HCT116 (cell line): ENCODE measurements at regions not wholly inside any gene's neighbourhood (a gene's known extent, or its start where the extent isn't known, plus 50 kb on each side); places are given as distances from the start of the nearest gene placed in this dataset.

Experiments used
- ATAC-seq: fragments of 200-7000 bp; cut with Tn5 transposase; 2 replicates; pipeline ENCODE4 v1.9.1; 2020; ENCODE audit warnings: mild to moderate bottlenecking, moderate library complexity
- BruUV-seq: library from RNA; stranded (reverse); fragments of 400-500 nt; replicated peaks from 2 replicates; lab custom pipeline; 2021; lab: Mats Ljungman, UMichigan
- CTCF ChIA-PET: fragments of 300-600 bp; sonication (Branson Sonifier 250); formaldehyde crosslinking; loops from one replicate; lab custom pipeline; 2021; ENCODE audit warnings: antibody characterized with exemption; lab: Charles Lee
- POLR2A ChIA-PET: fragments of 300-600, 350-600 bp; sonication (Branson Sonifier 250); formaldehyde crosslinking; loops from one replicate; lab custom pipeline; 2021; ENCODE audit warnings: antibody characterized with exemption; lab: Charles Lee
- RAD21 ChIA-PET, 2 experiments: fragments of 300-600 bp; sonication (Branson Sonifier 250); formaldehyde crosslinking; loops; one replicate each; lab custom pipeline; 2023; ENCODE audit warnings: low total read pairs in 2 of 2; ENCODE audit not compliant: uncharacterized antibody in 2 of 2, unreplicated experiment in 2 of 2, low non-redundant PET in 1 of 2; lab: Charles Lee
- DNase-seq: peaks from one replicate; pipeline ENCODE4 v3.0.0-alpha.2; 2010; ENCODE audit warnings: low read depth, low spot score
- H2AFZ ChIP-seq: fragments of 200-600 bp; shearing (Covaris generic), sonication (generic); 2 replicates; pipeline ENCODE4 v1.6.1; 2017; ENCODE audit warnings: low read depth, mixed run types, mixed read lengths, antibody characterized with exemption, low read length; ENCODE audit not compliant: poor library complexity, severe bottlenecking
- H3K27ac ChIP-seq: 2 replicates; pipeline ENCODE4 v1.5.1; 2012; ENCODE audit warnings: low read depth, low read length
- H3K27me3 ChIP-seq: fragments of 200-600 bp; sonication (generic); 2 replicates; pipeline ENCODE4 v1.6.1; 2016; ENCODE audit warnings: mixed run types, low read length, mixed read lengths; ENCODE audit not compliant: insufficient read depth
- H3K36me3 ChIP-seq, 2 experiments: fragments of 200-500 bp in 1 of 2; fragments of 200-600 bp in 1 of 2; sonication (Bioruptor generic) in 1 of 2; sonication (generic) in 1 of 2; 2 replicates each; pipeline versions ENCODE4 v1.5.1 to v1.6.1; 2014 to 2016; ENCODE audit warnings: low read length in 2 of 2, inconsistent platforms in 1 of 2, mixed read lengths in 1 of 2, mixed run types in 1 of 2; ENCODE audit not compliant: insufficient read depth in 2 of 2, control insufficient read depth in 1 of 2
- H3K4me1 ChIP-seq, 2 experiments: fragments of 200-600 bp in 1 of 2; sonication (generic) in 1 of 2; 2 replicates each; pipeline versions ENCODE4 v1.5.1 to v1.6.1; 2012 to 2017; ENCODE audit warnings: low read length in 2 of 2, inconsistent platforms in 1 of 2, mild to moderate bottlenecking in 1 of 2, mixed read lengths in 1 of 2, mixed run types in 1 of 2, moderate library complexity in 1 of 2; ENCODE audit not compliant: insufficient read depth in 2 of 2, control insufficient read depth in 1 of 2
- H3K4me2 ChIP-seq: fragments of 200-600 bp; sonication (generic); 2 replicates; pipeline ENCODE4 v1.6.1; 2017; ENCODE audit warnings: mixed run types, low read length, mixed read lengths
- H3K4me3 ChIP-seq, 2 experiments: fragments of 200-600 bp in 1 of 2; sonication (generic) in 1 of 2; replicated peaks in 1 of 2; 2 replicates each; pipeline ENCODE4 v1.5.1; 2011 to 2016; ENCODE audit warnings: low read length in 2 of 2, control low read depth in 1 of 2, low read depth in 1 of 2, mild to moderate bottlenecking in 1 of 2, mixed read lengths in 1 of 2, mixed run types in 1 of 2
- H3K79me2 ChIP-seq: fragments of 200-600 bp; sonication (generic); 2 replicates; pipeline ENCODE4 v1.6.1; 2017; ENCODE audit warnings: mild to moderate bottlenecking, mixed run types, low read length, moderate library complexity, mixed read lengths; ENCODE audit not compliant: insufficient read depth
- H3K9ac ChIP-seq: fragments of 200-600 bp; sonication (generic); 2 replicates; pipeline ENCODE4 v1.6.1; 2016; ENCODE audit warnings: low read length, mixed read lengths
- H3K9me2 ChIP-seq: fragments of 200-600 bp; sonication (generic), shearing (Covaris generic); 2 replicates; pipeline ENCODE4 v1.6.1; 2017; ENCODE audit warnings: mixed run types, mild to moderate bottlenecking, moderate library complexity; ENCODE audit not compliant: insufficient read depth
- H3K9me3 ChIP-seq, 2 experiments: fragments of 200-500 bp in 1 of 2; fragments of 200-600 bp in 1 of 2; sonication (Bioruptor generic) in 1 of 2; sonication (generic) in 1 of 2; 2 replicates each; pipeline ENCODE4 v1.6.1; 2014 to 2017; ENCODE audit warnings: low read length in 2 of 2, mixed read lengths in 2 of 2, inconsistent platforms in 1 of 2, low read depth in 1 of 2, mild to moderate bottlenecking in 1 of 2, mixed run types in 1 of 2, moderate library complexity in 1 of 2; ENCODE audit not compliant: control insufficient read depth in 1 of 2, insufficient read depth in 1 of 2
- H4K20me1 ChIP-seq: fragments of 200-600 bp; sonication (generic), shearing (Covaris generic); 2 replicates; pipeline ENCODE4 v1.6.1; 2017; ENCODE audit warnings: mixed run types, mild to moderate bottlenecking, moderate library complexity; ENCODE audit not compliant: insufficient read depth
- ATF3 ChIP-seq: IDR thresholded peaks from 2 replicates; pipeline ENCODE4 v1.6.1; 2012
- CBX3 ChIP-seq: IDR thresholded peaks from 2 replicates; pipeline ENCODE4 v1.6.1; 2012; ENCODE audit warnings: low read depth
- CEBPB ChIP-seq: IDR thresholded peaks from 2 replicates; pipeline ENCODE4 v1.6.1; 2012; ENCODE audit warnings: low read depth
- EZH2 ChIP-seq: fragments of 200-600 bp; sonication (generic); IDR thresholded peaks from 2 replicates; pipeline ENCODE4 v1.6.1; 2017; ENCODE audit warnings: antibody characterized with exemption, mixed run types
- EZH2phosphoT487 ChIP-seq: fragments of 200-600 bp; IDR thresholded peaks from 2 replicates; pipeline ENCODE4 v1.6.1; 2018; ENCODE audit warnings: antibody characterized with exemption, borderline replicate concordance
- MAX ChIP-seq: IDR thresholded peaks from 2 replicates; pipeline ENCODE4 v1.6.1; 2012
- POLR2AphosphoS5 ChIP-seq: IDR thresholded peaks from 2 replicates; pipeline ENCODE4 v1.6.1; 2011; ENCODE audit warnings: mild to moderate bottlenecking, low read depth, low read length, moderate library complexity
- SIN3A ChIP-seq: IDR thresholded peaks from 2 replicates; pipeline ENCODE4 v1.6.1; 2012; ENCODE audit warnings: low read depth
- SRF ChIP-seq: IDR thresholded peaks from 2 replicates; pipeline ENCODE4 v1.6.1; 2012; ENCODE audit warnings: low read depth
- TCF7L2 ChIP-seq: IDR thresholded peaks from 2 replicates; pipeline ENCODE4 v1.7.0; 2011; ENCODE audit warnings: borderline replicate concordance, inconsistent platforms; ENCODE audit not compliant: insufficient read depth, insufficient read length; ENCODE audit errors: extremely low read depth
- YY1 ChIP-seq: IDR thresholded peaks from 2 replicates; pipeline ENCODE4 v1.6.1; 2011; ENCODE audit warnings: low read length, low read depth, moderate library complexity, mild to moderate bottlenecking; ENCODE audit not compliant: insufficient replicate concordance; ENCODE audit errors: extremely low read depth
- ZFX ChIP-seq: fragments of 450-650 bp; IDR thresholded peaks from 2 replicates; pipeline ENCODE4 v1.6.1; 2017
- ZNF274 ChIP-seq: fragments of 200-500 bp; sonication (Bioruptor generic); IDR thresholded peaks from 2 replicates; pipeline ENCODE4 v1.6.1; 2014; ENCODE audit warnings: mild to moderate bottlenecking, low read depth, low read length, inconsistent platforms
- intact Hi-C: fragments of 100-400 bp; cut with micrococcal nuclease; formaldehyde crosslinking; loops from 2 replicates; pipeline ENCODE4 v1.10.0; 2022
- TF ChIP-seq, protein P1 (sequence below): IDR thresholded peaks from 2 replicates; pipeline ENCODE4 v1.6.1; 2012; ENCODE audit warnings: low read depth

- Histone ChIP-seq H3K9me3 (no peaks in the 10 kb centered on the region), H3K79me2 (no peaks in the 10 kb centered on the region), H3K4me1 (no peaks in the 10 kb centered on the region), H3K9me2 (no peaks in the 10 kb centered on the region), H3K4me3 (no peak overlapping the region), H3K27ac (no peak overlapping the region), H3K27me3 (no peaks in the 10 kb centered on the region), H2AFZ (no peak overlapping the region), H3K9ac (no peak overlapping the region), H3K36me3 (no peaks in the 10 kb centered on the region), H3K4me2 (no peak overlapping the region), H4K20me1 (no peaks in the 10 kb centered on the region)
- TF ChIP-seq POLR2AphosphoS5 (no peak), ATF3 (no peak), TCF7L2 (no peak), ZFX (no peak), MAX (no peak), EZH2phosphoT487 (no peak), EZH2 (no peak), CEBPB (no peak), CBX3 (no peak), YY1 (no peak), SRF (no peak), ZNF274 (no peak), SIN3A (no peak)
- TF ChIP-seq, protein P1, sequence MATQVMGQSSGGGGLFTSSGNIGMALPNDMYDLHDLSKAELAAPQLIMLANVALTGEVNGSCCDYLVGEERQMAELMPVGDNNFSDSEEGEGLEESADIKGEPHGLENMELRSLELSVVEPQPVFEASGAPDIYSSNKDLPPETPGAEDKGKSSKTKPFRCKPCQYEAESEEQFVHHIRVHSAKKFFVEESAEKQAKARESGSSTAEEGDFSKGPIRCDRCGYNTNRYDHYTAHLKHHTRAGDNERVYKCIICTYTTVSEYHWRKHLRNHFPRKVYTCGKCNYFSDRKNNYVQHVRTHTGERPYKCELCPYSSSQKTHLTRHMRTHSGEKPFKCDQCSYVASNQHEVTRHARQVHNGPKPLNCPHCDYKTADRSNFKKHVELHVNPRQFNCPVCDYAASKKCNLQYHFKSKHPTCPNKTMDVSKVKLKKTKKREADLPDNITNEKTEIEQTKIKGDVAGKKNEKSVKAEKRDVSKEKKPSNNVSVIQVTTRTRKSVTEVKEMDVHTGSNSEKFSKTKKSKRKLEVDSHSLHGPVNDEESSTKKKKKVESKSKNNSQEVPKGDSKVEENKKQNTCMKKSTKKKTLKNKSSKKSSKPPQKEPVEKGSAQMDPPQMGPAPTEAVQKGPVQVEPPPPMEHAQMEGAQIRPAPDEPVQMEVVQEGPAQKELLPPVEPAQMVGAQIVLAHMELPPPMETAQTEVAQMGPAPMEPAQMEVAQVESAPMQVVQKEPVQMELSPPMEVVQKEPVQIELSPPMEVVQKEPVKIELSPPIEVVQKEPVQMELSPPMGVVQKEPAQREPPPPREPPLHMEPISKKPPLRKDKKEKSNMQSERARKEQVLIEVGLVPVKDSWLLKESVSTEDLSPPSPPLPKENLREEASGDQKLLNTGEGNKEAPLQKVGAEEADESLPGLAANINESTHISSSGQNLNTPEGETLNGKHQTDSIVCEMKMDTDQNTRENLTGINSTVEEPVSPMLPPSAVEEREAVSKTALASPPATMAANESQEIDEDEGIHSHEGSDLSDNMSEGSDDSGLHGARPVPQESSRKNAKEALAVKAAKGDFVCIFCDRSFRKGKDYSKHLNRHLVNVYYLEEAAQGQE: no peak
- no peak for ATAC-seq
- POLR2A ChIA-PET: no interaction called here
- CTCF ChIA-PET: no interaction called here
- no TSS peak for BruUV-seq
- DNase-seq: no peak
- intact Hi-C loops: no loop called here
- RAD21 ChIA-PET: no interaction called here
These were observed 307.7 kb downstream of the LMO4 start for GRCh38 chr1:87636198-87636892.
